Heart left ventricle (tissue), 13 donors: ENCODE measurements at regions not wholly inside any gene's neighbourhood (a gene's known extent, or its start where the extent isn't known, plus 50 kb on each side); places are given as distances from the start of the nearest gene placed in this dataset.

ENCODE experiments used
- CTCF ChIP-seq, 12 donors: fragments of 200-600 bp; sonication (generic) in 4 of 12; IDR thresholded peaks; one replicate each; pipeline versions ENCODE4 v1.5.0 to v1.8.0; 2018 to 2022; ENCODE audit warnings: antibody characterized with exemption in 12 of 12, mild to moderate bottlenecking in 5 of 12
- POLR2A ChIP-seq, 2 donors: fragments of 450-650 bp; IDR thresholded peaks; one replicate each; pipeline ENCODE4 v1.6.1; 2017; ENCODE audit warnings: antibody characterized with exemption in 2 of 2, mild to moderate bottlenecking in 2 of 2, moderate library complexity in 2 of 2
- donor health status: ischemic (EF 13 %, LVEDD 7.1; RV severe dilation, severe dysfunction).
- donor health status: DM: no; HTN: yes; CAD: no.
- donor health status: DM: no; HTN: no; CAD: no.
- donor health status: ischemic (EF 25% LVEDD 6.9; RV normal size, moderate dysfunction).
- donor health status: ischemic (EF 25% LVEDD 5.7; RV mildly dilated, moderate dysfunction).
- donor health status: ischemic (EF 35%, LVEDD 5.7; RV mildly dilated, moderate dysfunction).
- donor health status: nonischemic (EF 11% LVEDD 7.7; RV severe dilation, severe dysfunction).
- donor health status: DM: yes; HTN: yes; CAD: no.
- donor health status: PGD.
- donor health status: ischemic (EF 29% LVEDD 5.4; RV normal size, mild dysfunction).
- donor health status: nonischemic (EF 23%, LVEDD 6.1; RV moderate dilation, normal function).

GRCh38 chr6:67497749-67498148 lies 1137.3 kb upstream of the ADGRB3 start:
- TF ChIP-seq CTCF (IDR thresholded peaks at IDR 0.05) (no peak), POLR2A (IDR thresholded peaks at IDR 0.05) (no peak)
